Lower lobe of right lung (tissue), 2 donors: ENCODE measurements at regions not wholly inside any gene's neighbourhood (a gene's known extent, or its start where the extent isn't known, plus 50 kb on each side); places are given as distances from the start of the nearest gene placed in this dataset.

Experiments
- ATAC-seq, 2 donors: fragments of 200-7000 bp; cut with Tn5 transposase; one replicate each; pipeline ENCODE4 v1.9.1; 2020 to 2022; ENCODE audit warnings: mild to moderate bottlenecking in 2 of 2, moderate library complexity in 2 of 2
- DNase-seq: peaks from one replicate; pipeline ENCODE4 v3.0.0-alpha.2; 2020
- H3K27ac ChIP-seq: fragments of 200-600 bp; one replicate; pipeline ENCODE4 v1.8.0; 2022
- H3K27me3 ChIP-seq: fragments of 200-600 bp; one replicate; pipeline ENCODE4 v1.8.0; 2022; ENCODE audit warnings: low read depth
- H3K36me3 ChIP-seq: fragments of 200-600 bp; one replicate; pipeline ENCODE4 v1.8.0; 2022; ENCODE audit warnings: mild to moderate bottlenecking
- H3K4me1 ChIP-seq: fragments of 200-600 bp; one replicate; pipeline ENCODE4 v1.8.0; 2022
- H3K4me3 ChIP-seq: fragments of 200-600 bp; one replicate; pipeline ENCODE4 v1.8.0; 2022; ENCODE audit warnings: mild to moderate bottlenecking
- H3K9me3 ChIP-seq: fragments of 200-600 bp; one replicate; pipeline ENCODE4 v1.8.0; 2022
- intact Hi-C: fragments of 100-400 bp; cut with DNase I; formaldehyde crosslinking; loops from one replicate; pipeline ENCODE4 v1.11.0; 2022
- TF ChIP-seq, protein P1 (sequence below): fragments of 200-600 bp; IDR thresholded peaks from one replicate; pipeline ENCODE4 v1.8.0; 2022; ENCODE audit warnings: antibody characterized with exemption, mild to moderate bottlenecking
- donor health status: DM: no; HTN: yes; CAD: no; lungs with severe emphysema.

DNA sequence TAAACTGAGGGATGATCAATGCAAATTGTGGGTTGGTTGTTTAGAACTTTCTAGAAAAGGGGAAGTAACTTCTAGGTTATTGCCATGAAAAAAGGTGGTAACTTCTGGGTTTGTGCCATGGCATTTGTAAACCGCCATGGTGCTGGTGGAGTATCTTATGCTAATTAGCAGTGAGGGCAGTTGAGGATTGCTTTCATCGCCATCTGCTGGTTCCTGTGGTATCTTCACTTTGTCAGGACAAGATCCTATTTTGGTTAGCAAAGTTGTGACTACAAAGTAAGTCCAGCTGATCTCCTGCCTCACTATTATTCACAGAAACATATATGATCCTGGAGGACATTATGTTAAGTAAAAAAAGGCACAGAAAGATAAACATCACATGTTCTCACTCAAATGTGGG, 1332.3 kb downstream of the CDH11 start:
- H3K4me3 ChIP-seq: no peak overlapping the region
- H3K27ac ChIP-seq: no peak overlapping the region
- TF ChIP-seq, protein P1, sequence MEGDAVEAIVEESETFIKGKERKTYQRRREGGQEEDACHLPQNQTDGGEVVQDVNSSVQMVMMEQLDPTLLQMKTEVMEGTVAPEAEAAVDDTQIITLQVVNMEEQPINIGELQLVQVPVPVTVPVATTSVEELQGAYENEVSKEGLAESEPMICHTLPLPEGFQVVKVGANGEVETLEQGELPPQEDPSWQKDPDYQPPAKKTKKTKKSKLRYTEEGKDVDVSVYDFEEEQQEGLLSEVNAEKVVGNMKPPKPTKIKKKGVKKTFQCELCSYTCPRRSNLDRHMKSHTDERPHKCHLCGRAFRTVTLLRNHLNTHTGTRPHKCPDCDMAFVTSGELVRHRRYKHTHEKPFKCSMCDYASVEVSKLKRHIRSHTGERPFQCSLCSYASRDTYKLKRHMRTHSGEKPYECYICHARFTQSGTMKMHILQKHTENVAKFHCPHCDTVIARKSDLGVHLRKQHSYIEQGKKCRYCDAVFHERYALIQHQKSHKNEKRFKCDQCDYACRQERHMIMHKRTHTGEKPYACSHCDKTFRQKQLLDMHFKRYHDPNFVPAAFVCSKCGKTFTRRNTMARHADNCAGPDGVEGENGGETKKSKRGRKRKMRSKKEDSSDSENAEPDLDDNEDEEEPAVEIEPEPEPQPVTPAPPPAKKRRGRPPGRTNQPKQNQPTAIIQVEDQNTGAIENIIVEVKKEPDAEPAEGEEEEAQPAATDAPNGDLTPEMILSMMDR: no peak
- H3K9me3 ChIP-seq: peaks cover 8% of the 10 kb centered on the region
- ATAC-seq (no peak), DNase-seq (no peak)
- no peaks in the 10 kb centered on the region for H3K27me3 ChIP-seq
- intact Hi-C loops: no loop called here
- H3K4me1 ChIP-seq: no peaks in the 10 kb centered on the region
- no peaks in the 10 kb centered on the region for H3K36me3 ChIP-seq

DNA sequence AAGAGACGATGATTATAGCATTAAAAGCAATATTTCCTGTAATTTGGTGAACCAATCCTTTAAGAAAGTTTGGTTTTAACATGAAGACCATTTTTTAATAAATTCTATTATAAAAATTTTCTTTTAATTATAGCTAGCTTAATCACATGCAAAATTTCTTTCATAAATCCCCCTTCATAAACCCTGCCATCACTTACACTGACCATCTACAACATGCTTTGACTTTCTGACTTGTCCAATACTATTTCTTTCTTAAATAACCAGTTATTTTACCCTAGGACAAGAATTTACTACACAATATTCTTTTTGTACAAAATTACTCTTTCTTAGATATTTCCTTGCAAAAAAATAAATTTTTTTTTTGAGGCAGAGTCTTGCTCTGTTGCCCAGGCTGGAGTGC, 1334.8 kb downstream of the CDH11 start:
- Histone ChIP-seq H3K4me3 (no peak overlapping the region), H3K9me3 (peaks cover 8% of the 10 kb centered on the region), H3K4me1 (no peaks in the 10 kb centered on the region), H3K27me3 (no peaks in the 10 kb centered on the region), H3K27ac (no peak overlapping the region), H3K36me3 (no peaks in the 10 kb centered on the region)
- DNase-seq (no peak), ATAC-seq (no peak)
- intact Hi-C loops: no loop called here
- TF ChIP-seq, protein P1: no peak

DNA sequence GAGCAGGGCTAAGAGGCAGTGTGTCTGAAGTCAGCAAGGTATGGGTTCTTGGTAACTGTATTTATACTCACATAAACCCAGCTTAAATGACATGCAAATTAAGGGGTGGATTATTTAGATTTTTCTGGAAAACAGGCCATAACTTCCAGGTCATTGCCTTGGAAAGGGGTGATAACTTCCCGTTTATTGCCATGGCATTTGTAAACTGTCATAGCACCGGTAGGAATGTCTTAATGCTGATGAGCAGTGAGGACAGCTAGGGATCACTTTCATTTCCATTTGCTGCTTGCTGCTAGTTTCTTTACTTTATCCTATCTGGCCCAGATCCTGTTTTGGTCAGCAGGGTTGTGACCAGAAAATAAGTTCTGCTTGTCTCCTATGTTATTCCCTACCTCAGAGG, 1336.7 kb downstream of the CDH11 start:
- Histone ChIP-seq H3K27ac (no peak overlapping the region), H3K4me1 (no peaks in the 10 kb centered on the region), H3K27me3 (no peaks in the 10 kb centered on the region), H3K4me3 (no peak overlapping the region), H3K9me3 (peaks cover 8% of the 10 kb centered on the region), H3K36me3 (no peaks in the 10 kb centered on the region)
- TF ChIP-seq, protein P1: no peak
- DNase-seq (no peak), ATAC-seq (no peak)
- intact Hi-C loops: no loop called here

DNA sequence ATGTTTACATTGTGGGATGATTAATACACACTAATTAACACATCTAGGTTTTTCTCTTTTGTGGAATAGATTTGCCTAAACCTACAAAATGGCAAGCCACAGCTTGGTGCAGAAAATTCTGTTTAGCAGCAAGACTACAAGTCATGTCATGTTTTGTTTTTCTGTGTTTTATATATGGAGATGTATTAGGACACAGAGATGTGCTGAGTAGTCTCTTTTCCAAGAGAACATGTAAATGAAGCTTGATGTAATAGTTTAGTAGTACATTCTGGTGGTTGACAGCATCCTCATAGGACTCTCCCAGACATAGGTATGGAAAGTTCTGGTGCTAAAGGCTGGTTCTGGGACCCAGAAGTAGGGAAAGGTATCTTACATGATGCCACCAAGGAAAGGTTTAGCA, 1345.4 kb downstream of the CDH11 start:
- no peak for DNase-seq
- intact Hi-C loops: no loop called here
- no peaks in the 10 kb centered on the region for H3K9me3 ChIP-seq

DNA sequence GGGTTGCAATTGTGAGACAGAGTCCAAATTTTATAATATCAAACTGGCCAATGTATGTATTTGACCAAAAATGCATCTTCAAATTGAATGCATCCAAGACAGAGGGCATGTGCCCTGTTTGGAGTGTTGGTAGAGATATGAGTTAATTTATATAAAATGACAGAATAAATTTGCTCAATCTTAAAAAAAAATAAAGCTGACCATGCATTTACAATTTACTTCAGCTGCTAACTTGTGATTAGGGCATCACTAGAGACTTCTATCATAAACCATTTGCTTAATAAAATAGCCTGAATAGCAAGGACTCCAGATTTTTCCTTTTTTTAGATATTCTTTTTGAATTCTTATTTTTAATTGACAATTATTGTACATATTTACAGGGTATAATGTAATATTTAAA, 1345.8 kb downstream of the CDH11 start:
- H3K9me3 ChIP-seq: no peaks in the 10 kb centered on the region

More for the DNA sequence above, 1345.4 kb downstream of the CDH11 start:
- no peaks in the 10 kb centered on the region for H3K4me1 ChIP-seq
- H3K27me3 ChIP-seq: no peaks in the 10 kb centered on the region
- TF ChIP-seq, protein P1: no peak
- H3K27ac ChIP-seq: no peak overlapping the region
- no peaks in the 10 kb centered on the region for H3K36me3 ChIP-seq
- no peak overlapping the region for H3K4me3 ChIP-seq
- no peak for ATAC-seq

More for the DNA sequence above, 1345.8 kb downstream of the CDH11 start:
- intact Hi-C loops: no loop called here
- H3K4me3 ChIP-seq: no peak overlapping the region
- DNase-seq (no peak), ATAC-seq (no peak)
- H3K27me3 ChIP-seq: no peaks in the 10 kb centered on the region
- H3K4me1 ChIP-seq: no peaks in the 10 kb centered on the region
- TF ChIP-seq, protein P1: no peak
- no peak overlapping the region for H3K27ac ChIP-seq
- H3K36me3 ChIP-seq: no peaks in the 10 kb centered on the region
